HG02642 (cell line): ENCODE measurements at regions not wholly inside any gene's neighbourhood (a gene's known extent, or its start where the extent isn't known, plus 50 kb on each side); places are given as distances from the start of the nearest gene placed in this dataset.
"Not testable (repeated sequence)": the region's sequence is repeated elsewhere in the genome, so short reads cannot be mapped to it uniquely, and the experiment has no call there.

Source experiments
- ATAC-seq: cut with Tn5 transposase; IDR thresholded peaks from one replicate; pipeline ENCODE4 v1.9.1; 2021; ENCODE audit warnings: mild to moderate bottlenecking; ENCODE audit not compliant: unreplicated experiment, poor library complexity

- no peak for ATAC-seq
Measured at GRCh38 chr3:22371607-22372291, 620.7 kb upstream of the ZNF385D start.

GRCh38 chr3:22372292-22373062 lies 621.5 kb upstream of the ZNF385D start:
- ATAC-seq = no peak

- no peak for ATAC-seq
Measured at GRCh38 chr3:22373182-22373581, 622.2 kb upstream of the ZNF385D start.

GRCh38 chr3:22373827-22374226 lies 622.8 kb upstream of the ZNF385D start:
- no peak for ATAC-seq

- ATAC-seq = no peak
Measured at GRCh38 chr3:22377421-22377820, 626.4 kb upstream of the ZNF385D start.

GRCh38 chr3:22378869-22379268 lies 627.9 kb upstream of the ZNF385D start:
- ATAC-seq = no peak

- ATAC-seq = no peak
Measured at GRCh38 chr3:22380253-22380652, 629.2 kb upstream of the ZNF385D start.

- ATAC-seq = not testable (repeated sequence)
Measured at GRCh38 chr3:22381564-22381963, 630.6 kb upstream of the ZNF385D start.

GRCh38 chr3:22383285-22383684 lies 632.3 kb upstream of the ZNF385D start:
- ATAC-seq = no peak

GRCh38 chr3:22386107-22386506 lies 635.1 kb upstream of the ZNF385D start:
- no peak for ATAC-seq

GRCh38 chr3:22392286-22392685 lies 641.3 kb upstream of the ZNF385D start:
- no peak for ATAC-seq

GRCh38 chr3:22392859-22393258 lies 641.8 kb upstream of the ZNF385D start:
- ATAC-seq = no peak

GRCh38 chr3:22399566-22399965 lies 648.6 kb upstream of the ZNF385D start:
- ATAC-seq = no peak

- no peak for ATAC-seq
Measured at GRCh38 chr3:22401499-22401898, 650.5 kb upstream of the ZNF385D start.

GRCh38 chr3:22414239-22414638 lies 663.2 kb upstream of the ZNF385D start:
- ATAC-seq = no peak

- ATAC-seq = not testable (repeated sequence)
Measured at GRCh38 chr3:22416838-22417446, 665.9 kb upstream of the ZNF385D start.

- ATAC-seq = no peak
Measured at GRCh38 chr3:22419261-22419660, 668.3 kb upstream of the ZNF385D start.

GRCh38 chr3:22421589-22421988 lies 670.6 kb upstream of the ZNF385D start:
- no peak for ATAC-seq

- ATAC-seq = no peak
Measured at GRCh38 chr3:22431334-22431733, 680.3 kb upstream of the ZNF385D start.

GRCh38 chr3:22439626-22440025 lies 688.6 kb upstream of the ZNF385D start:
- ATAC-seq = no peak

- no peak for ATAC-seq
Measured at GRCh38 chr3:22441711-22442110, 690.7 kb upstream of the ZNF385D start.
